ENCODE measurements at regions not wholly inside any gene's neighbourhood (a gene's known extent, or its start where the extent isn't known, plus 50 kb on each side); places are given as distances from the start of the nearest gene placed in this dataset.

DNA sequence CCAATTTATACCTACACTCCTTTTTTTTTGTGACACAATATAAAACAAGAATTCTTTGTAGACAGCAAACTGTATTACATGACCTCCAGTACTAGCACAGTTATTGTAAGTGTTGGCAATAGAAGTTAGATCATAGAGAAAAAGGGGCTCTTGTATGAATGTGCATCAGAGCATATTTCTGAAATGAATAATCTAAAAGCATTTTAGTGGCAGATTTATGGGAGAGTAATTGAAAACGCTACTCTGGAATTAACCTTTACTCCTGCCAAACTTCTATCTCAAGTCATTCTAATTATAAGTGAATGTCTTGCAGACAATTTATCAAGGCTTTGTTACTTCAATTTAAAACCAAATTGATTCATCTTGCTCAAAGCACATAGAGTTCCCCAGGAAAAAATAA is 968.1 kb downstream of the TAF11L14 start:
- Histone ChIP-seq H3K36me3 (ENCODE audit: control insufficient read depth, insufficient read depth, low read length) (no peaks in the 10 kb centered on the region), H3K4me3 (ENCODE audit: low read depth in 2 of 2, low read length in 2 of 2) (no peak overlapping the region), H3K27ac (ENCODE audit: low read length) (no peak overlapping the region), H3K9me3 (ENCODE audit: control insufficient read depth, insufficient read depth, low read depth, low read length) (no peaks in the 10 kb centered on the region), H3K4me1 (ENCODE audit: control insufficient read depth, insufficient read depth, low read length) (no peaks in the 10 kb centered on the region), H3K27me3 (ENCODE audit: control insufficient read depth, insufficient read depth, low read length) (no peaks in the 10 kb centered on the region)
- ATAC-seq = no peak
- POLR2A ChIA-PET = no interaction called here
- in situ Hi-C loops (cut with HindIII; ENCODE audit: low pct_unique_long_range_greater_than_20kb, low sequenced_read_pairs) = no loop called here
- no peak for DNase-seq (ENCODE audit: low read depth, low spot score)
- TF ChIP-seq, protein P1, sequence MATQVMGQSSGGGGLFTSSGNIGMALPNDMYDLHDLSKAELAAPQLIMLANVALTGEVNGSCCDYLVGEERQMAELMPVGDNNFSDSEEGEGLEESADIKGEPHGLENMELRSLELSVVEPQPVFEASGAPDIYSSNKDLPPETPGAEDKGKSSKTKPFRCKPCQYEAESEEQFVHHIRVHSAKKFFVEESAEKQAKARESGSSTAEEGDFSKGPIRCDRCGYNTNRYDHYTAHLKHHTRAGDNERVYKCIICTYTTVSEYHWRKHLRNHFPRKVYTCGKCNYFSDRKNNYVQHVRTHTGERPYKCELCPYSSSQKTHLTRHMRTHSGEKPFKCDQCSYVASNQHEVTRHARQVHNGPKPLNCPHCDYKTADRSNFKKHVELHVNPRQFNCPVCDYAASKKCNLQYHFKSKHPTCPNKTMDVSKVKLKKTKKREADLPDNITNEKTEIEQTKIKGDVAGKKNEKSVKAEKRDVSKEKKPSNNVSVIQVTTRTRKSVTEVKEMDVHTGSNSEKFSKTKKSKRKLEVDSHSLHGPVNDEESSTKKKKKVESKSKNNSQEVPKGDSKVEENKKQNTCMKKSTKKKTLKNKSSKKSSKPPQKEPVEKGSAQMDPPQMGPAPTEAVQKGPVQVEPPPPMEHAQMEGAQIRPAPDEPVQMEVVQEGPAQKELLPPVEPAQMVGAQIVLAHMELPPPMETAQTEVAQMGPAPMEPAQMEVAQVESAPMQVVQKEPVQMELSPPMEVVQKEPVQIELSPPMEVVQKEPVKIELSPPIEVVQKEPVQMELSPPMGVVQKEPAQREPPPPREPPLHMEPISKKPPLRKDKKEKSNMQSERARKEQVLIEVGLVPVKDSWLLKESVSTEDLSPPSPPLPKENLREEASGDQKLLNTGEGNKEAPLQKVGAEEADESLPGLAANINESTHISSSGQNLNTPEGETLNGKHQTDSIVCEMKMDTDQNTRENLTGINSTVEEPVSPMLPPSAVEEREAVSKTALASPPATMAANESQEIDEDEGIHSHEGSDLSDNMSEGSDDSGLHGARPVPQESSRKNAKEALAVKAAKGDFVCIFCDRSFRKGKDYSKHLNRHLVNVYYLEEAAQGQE (IDR thresholded peaks at IDR 0.05; ENCODE audit: insufficient read depth in 1 of 2, low read depth in 2 of 2, low read length in 1 of 2) = no peak
- TF ChIP-seq TCF7L2 (IDR thresholded peaks at IDR 0.05; ENCODE audit: low read depth, low read length) (no peak), POLR2AphosphoS5 (IDR thresholded peaks at IDR 0.05; ENCODE audit: low read depth, low read length) (no peak), SIN3A (IDR thresholded peaks at IDR 0.05; ENCODE audit: borderline replicate concordance, insufficient read depth, low read depth, low read length) (no peak)
- TF ChIP-seq, protein P2, sequence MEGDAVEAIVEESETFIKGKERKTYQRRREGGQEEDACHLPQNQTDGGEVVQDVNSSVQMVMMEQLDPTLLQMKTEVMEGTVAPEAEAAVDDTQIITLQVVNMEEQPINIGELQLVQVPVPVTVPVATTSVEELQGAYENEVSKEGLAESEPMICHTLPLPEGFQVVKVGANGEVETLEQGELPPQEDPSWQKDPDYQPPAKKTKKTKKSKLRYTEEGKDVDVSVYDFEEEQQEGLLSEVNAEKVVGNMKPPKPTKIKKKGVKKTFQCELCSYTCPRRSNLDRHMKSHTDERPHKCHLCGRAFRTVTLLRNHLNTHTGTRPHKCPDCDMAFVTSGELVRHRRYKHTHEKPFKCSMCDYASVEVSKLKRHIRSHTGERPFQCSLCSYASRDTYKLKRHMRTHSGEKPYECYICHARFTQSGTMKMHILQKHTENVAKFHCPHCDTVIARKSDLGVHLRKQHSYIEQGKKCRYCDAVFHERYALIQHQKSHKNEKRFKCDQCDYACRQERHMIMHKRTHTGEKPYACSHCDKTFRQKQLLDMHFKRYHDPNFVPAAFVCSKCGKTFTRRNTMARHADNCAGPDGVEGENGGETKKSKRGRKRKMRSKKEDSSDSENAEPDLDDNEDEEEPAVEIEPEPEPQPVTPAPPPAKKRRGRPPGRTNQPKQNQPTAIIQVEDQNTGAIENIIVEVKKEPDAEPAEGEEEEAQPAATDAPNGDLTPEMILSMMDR (IDR thresholded peaks at IDR 0.05) = no peak
- intact Hi-C loops (cut with micrococcal nuclease; ENCODE audit: unreplicated experiment) = no loop called here
- CTCF ChIA-PET = no interaction called here
- BruUV-seq (replicated peaks) = no TSS peak

DNA sequence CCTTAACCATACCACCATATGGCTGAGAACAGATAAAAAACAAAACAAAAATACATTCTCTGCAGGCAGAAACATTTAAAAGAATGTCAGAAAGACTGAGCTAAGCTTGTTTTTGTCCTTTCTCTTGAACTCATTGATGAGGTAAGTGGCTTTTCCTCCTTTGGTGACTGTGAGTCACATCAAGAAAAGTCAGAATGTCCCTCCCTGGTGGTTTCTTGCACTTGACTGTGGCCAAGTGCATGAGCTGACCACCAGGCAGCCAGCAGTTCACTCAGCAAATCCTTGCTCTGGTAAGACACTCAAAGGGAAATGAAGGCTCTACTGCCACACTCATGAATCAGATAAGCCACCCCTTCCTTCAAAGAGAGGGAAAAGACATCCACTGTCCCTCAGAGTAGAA is 970.9 kb downstream of the TAF11L14 start:
- Histone ChIP-seq H3K36me3 (ENCODE audit: control insufficient read depth, insufficient read depth, low read length) (no peaks in the 10 kb centered on the region), H3K27me3 (ENCODE audit: control insufficient read depth, insufficient read depth, low read length) (no peaks in the 10 kb centered on the region), H3K27ac (ENCODE audit: low read length) (no peak overlapping the region), H3K9me3 (ENCODE audit: control insufficient read depth, insufficient read depth, low read depth, low read length) (no peaks in the 10 kb centered on the region), H3K4me1 (ENCODE audit: control insufficient read depth, insufficient read depth, low read length) (no peaks in the 10 kb centered on the region), H3K4me3 (ENCODE audit: low read depth in 2 of 2, low read length in 2 of 2) (no peak overlapping the region)
- DNase-seq (ENCODE audit: low read depth, low spot score) (no peak), ATAC-seq (no peak)
- in situ Hi-C loops (cut with HindIII; ENCODE audit: low pct_unique_long_range_greater_than_20kb, low sequenced_read_pairs) = no loop called here
- ChIA-PET POLR2A (no interaction called here), CTCF (no interaction called here)
- BruUV-seq (replicated peaks) = no TSS peak
- intact Hi-C loops (cut with micrococcal nuclease; ENCODE audit: unreplicated experiment) = no loop called here
- TF ChIP-seq TCF7L2 (IDR thresholded peaks at IDR 0.05; ENCODE audit: low read depth, low read length) = no peak
- TF ChIP-seq POLR2AphosphoS5 (IDR thresholded peaks at IDR 0.05; ENCODE audit: low read depth, low read length) = no peak
- no peak for TF ChIP-seq SIN3A (IDR thresholded peaks at IDR 0.05; ENCODE audit: borderline replicate concordance, insufficient read depth, low read depth, low read length)
- TF ChIP-seq, protein P2 (IDR thresholded peaks at IDR 0.05) = no peak
- TF ChIP-seq, protein P1 (IDR thresholded peaks at IDR 0.05; ENCODE audit: insufficient read depth in 1 of 2, low read depth in 2 of 2, low read length in 1 of 2) = no peak
